Endodermal cell (in vitro differentiated cells): ENCODE measurements at regions not wholly inside any gene's neighbourhood (a gene's known extent, or its start where the extent isn't known, plus 50 kb on each side); places are given as distances from the start of the nearest gene placed in this dataset.

Experiments
- DNase-seq: peaks from one replicate; pipeline ENCODE4 v3.0.0-alpha.2; 2017
- H3K27ac ChIP-seq: 2 replicates; pipeline ENCODE4 v1.5.1; 2013; ENCODE audit warnings: mild to moderate bottlenecking, low read depth, low read length, moderate library complexity
- H3K27me3 ChIP-seq: 2 replicates; pipeline ENCODE4 v1.6.1; 2013; ENCODE audit warnings: mild to moderate bottlenecking, low read length, moderate library complexity; ENCODE audit not compliant: insufficient read depth, control insufficient read depth, poor library complexity, severe bottlenecking
- H3K36me3 ChIP-seq: 2 replicates; pipeline ENCODE4 v1.7.0; 2013; ENCODE audit warnings: mild to moderate bottlenecking, low read length, moderate library complexity; ENCODE audit not compliant: control insufficient read depth, insufficient read depth
- H3K4me1 ChIP-seq: one replicate; pipeline ENCODE4 v1.7.0; 2013; ENCODE audit warnings: low read length; ENCODE audit not compliant: control insufficient read depth, insufficient read depth
- H3K4me3 ChIP-seq: 2 replicates; pipeline ENCODE4 v1.5.1; 2013; ENCODE audit warnings: mild to moderate bottlenecking, low read length, moderate library complexity
- H3K9ac ChIP-seq: 2 replicates; pipeline ENCODE4 v1.6.1; 2013; ENCODE audit warnings: mild to moderate bottlenecking, low read length, moderate library complexity; ENCODE audit not compliant: poor library complexity, severe bottlenecking; ENCODE audit errors: extremely low read depth
- H3K9me3 ChIP-seq: 2 replicates; pipeline ENCODE4 v1.6.1; 2013; ENCODE audit warnings: mild to moderate bottlenecking, low read length, moderate library complexity; ENCODE audit not compliant: control insufficient read depth
- H3K27ac Mint-ChIP-seq: 2 replicates; pipeline ENCODE4 v1.8.0; 2020; ENCODE audit warnings: mixed read lengths
- H3K27me3 Mint-ChIP-seq: 2 replicates; pipeline ENCODE4 v1.8.0; 2021; ENCODE audit warnings: mild to moderate bottlenecking, mixed read lengths; ENCODE audit not compliant: insufficient read depth
- H3K36me3 Mint-ChIP-seq: 2 replicates; pipeline ENCODE4 v1.8.0; 2020; ENCODE audit warnings: low read depth, mixed read lengths
- H3K4me1 Mint-ChIP-seq: 2 replicates; pipeline ENCODE4 v1.8.0; 2020; ENCODE audit warnings: mixed read lengths
- H3K4me3 Mint-ChIP-seq: 2 replicates; pipeline ENCODE4 v1.8.0; 2020; ENCODE audit warnings: mild to moderate bottlenecking, moderate library complexity, mixed read lengths
- H3K9me3 Mint-ChIP-seq: 2 replicates; pipeline ENCODE4 v1.8.0; 2020; ENCODE audit warnings: mild to moderate bottlenecking, mixed read lengths
- WGBS, 2 experiments: methylation state at CpG; one replicate each; pipeline versions ENCODE4 v1.1.5 to v1.1.7; 2013; ENCODE audit warnings: missing lambda C conversion rate in 2 of 2, mixed read lengths in 1 of 2; ENCODE audit not compliant: insufficient coverage in 1 of 2, insufficient read length in 1 of 2; 5-methylcytosine and 5-hydroxymethylcytosine counted together
- TF ChIP-seq, protein P1 (sequence below): fragments of 200-600 bp; sonication (generic); conservative IDR thresholded peaks from 2 replicates; pipeline ENCODE4 v1.5.0; 2021; ENCODE audit warnings: antibody characterized with exemption, mild to moderate bottlenecking

- no peak for DNase-seq
- Mint-ChIP-seq H3K9me3 (no peaks in the 10 kb centered on the region), H3K27ac (no peak overlapping the region), H3K4me3 (no peak overlapping the region), H3K27me3 (no peaks in the 10 kb centered on the region), H3K36me3 (no peaks in the 10 kb centered on the region), H3K4me1 (peaks cover 6% of the 10 kb centered on the region)
- TF ChIP-seq, protein P1, sequence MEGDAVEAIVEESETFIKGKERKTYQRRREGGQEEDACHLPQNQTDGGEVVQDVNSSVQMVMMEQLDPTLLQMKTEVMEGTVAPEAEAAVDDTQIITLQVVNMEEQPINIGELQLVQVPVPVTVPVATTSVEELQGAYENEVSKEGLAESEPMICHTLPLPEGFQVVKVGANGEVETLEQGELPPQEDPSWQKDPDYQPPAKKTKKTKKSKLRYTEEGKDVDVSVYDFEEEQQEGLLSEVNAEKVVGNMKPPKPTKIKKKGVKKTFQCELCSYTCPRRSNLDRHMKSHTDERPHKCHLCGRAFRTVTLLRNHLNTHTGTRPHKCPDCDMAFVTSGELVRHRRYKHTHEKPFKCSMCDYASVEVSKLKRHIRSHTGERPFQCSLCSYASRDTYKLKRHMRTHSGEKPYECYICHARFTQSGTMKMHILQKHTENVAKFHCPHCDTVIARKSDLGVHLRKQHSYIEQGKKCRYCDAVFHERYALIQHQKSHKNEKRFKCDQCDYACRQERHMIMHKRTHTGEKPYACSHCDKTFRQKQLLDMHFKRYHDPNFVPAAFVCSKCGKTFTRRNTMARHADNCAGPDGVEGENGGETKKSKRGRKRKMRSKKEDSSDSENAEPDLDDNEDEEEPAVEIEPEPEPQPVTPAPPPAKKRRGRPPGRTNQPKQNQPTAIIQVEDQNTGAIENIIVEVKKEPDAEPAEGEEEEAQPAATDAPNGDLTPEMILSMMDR: no peak
- no peak overlapping the region for H3K4me3 ChIP-seq
- WGBS, 2 experiments: 91 to 96% methylated on average over 5 to 6 of the region's 6 CpGs
- no peaks in the 10 kb centered on the region for H3K4me1 ChIP-seq
- no peaks in the 10 kb centered on the region for H3K36me3 ChIP-seq
- no peaks in the 10 kb centered on the region for H3K9me3 ChIP-seq
- H3K27ac ChIP-seq: no peak overlapping the region
- H3K9ac ChIP-seq: no peak overlapping the region
- no peaks in the 10 kb centered on the region for H3K27me3 ChIP-seq
These were observed 439.3 kb upstream of the MAP2 start for GRCh38 chr2:208984376-208985090.

DNA sequence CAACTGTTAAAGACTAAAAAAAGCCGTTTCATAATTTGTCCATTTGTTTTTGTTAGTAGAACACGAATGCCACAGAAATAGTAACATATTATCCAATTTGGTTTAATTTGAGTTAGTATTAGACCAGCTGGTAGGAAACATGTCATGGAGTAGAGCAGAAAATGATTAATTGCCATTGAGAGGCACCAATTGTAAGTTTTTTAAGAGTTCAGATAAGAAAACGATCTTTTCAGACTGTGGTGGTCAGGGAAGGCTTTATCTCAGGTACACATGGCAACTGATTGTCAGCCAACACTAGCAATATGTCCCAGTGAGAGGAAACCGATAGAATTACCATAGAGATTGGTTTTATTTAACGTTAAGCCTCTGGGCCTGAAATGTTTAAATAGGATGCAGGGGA lies 438.2 kb upstream of the MAP2 start:
- H3K9me3 Mint-ChIP-seq: no peaks in the 10 kb centered on the region
- H3K27ac Mint-ChIP-seq: no peak overlapping the region
- TF ChIP-seq, protein P1: no peak
- H3K4me1 ChIP-seq: no peaks in the 10 kb centered on the region
- H3K4me1 Mint-ChIP-seq: peaks cover 6% of the 10 kb centered on the region
- 79 to 85% methylated on average over 4 to 5 of the region's 5 CpGs for WGBS, 2 experiments
- no peak overlapping the region for H3K27ac ChIP-seq
- H3K36me3 ChIP-seq: no peaks in the 10 kb centered on the region
- H3K36me3 Mint-ChIP-seq: no peaks in the 10 kb centered on the region
- no peak overlapping the region for H3K9ac ChIP-seq
- no peak overlapping the region for H3K4me3 ChIP-seq
- no peak for DNase-seq
- H3K4me3 Mint-ChIP-seq: no peak overlapping the region
- no peaks in the 10 kb centered on the region for H3K27me3 Mint-ChIP-seq
- H3K27me3 ChIP-seq: no peaks in the 10 kb centered on the region
- H3K9me3 ChIP-seq: no peaks in the 10 kb centered on the region

- TF ChIP-seq, protein P1: no peak
- Histone ChIP-seq H3K4me3 (no peak overlapping the region), H3K9ac (no peak overlapping the region), H3K27me3 (no peaks in the 10 kb centered on the region), H3K27ac (no peak overlapping the region), H3K9me3 (no peaks in the 10 kb centered on the region), H3K4me1 (no peaks in the 10 kb centered on the region), H3K36me3 (no peaks in the 10 kb centered on the region)
- WGBS, 2 experiments: 91% methylated on average over 3 of the region's 3 CpGs; no CpG with 5 or more reads in 1 of the 2 experiments
- H3K9me3 Mint-ChIP-seq: peaks cover 4% of the 10 kb centered on the region
- no peak for DNase-seq
- no peak overlapping the region for H3K27ac Mint-ChIP-seq
- no peaks in the 10 kb centered on the region for H3K36me3 Mint-ChIP-seq
- H3K4me3 Mint-ChIP-seq: no peak overlapping the region
- H3K27me3 Mint-ChIP-seq: no peaks in the 10 kb centered on the region
- H3K4me1 Mint-ChIP-seq: peaks cover 3% of the 10 kb centered on the region
These were observed 433.1 kb upstream of the MAP2 start for GRCh38 chr2:208990716-208991115.
